ENCODE measurements at regions not wholly inside any gene's neighbourhood (a gene's known extent, or its start where the extent isn't known, plus 50 kb on each side); places are given as distances from the start of the nearest gene placed in this dataset.

- TF ChIP-seq POLR2AphosphoS5 (IDR thresholded peaks at IDR 0.05) (no peak), POLR2A (IDR thresholded peaks at IDR 0.05) (no peak), CTCF (IDR thresholded peaks at IDR 0.05) (no peak)
Measured at GRCh38 chr1:34500451-34500850, 254.4 kb upstream of the GJB5 start.
